HEK293T (cell line): ENCODE measurements at regions not wholly inside any gene's neighbourhood (a gene's known extent, or its start where the extent isn't known, plus 50 kb on each side); places are given as distances from the start of the nearest gene placed in this dataset.

Experiments
- CTBP1 ChIP-seq: fragments of 450-650 bp; IDR thresholded peaks from 2 replicates; pipeline ENCODE4 v1.6.1; 2016; ENCODE audit warnings: borderline replicate concordance
- ELF4 ChIP-seq: fragments of 450-650 bp; IDR thresholded peaks from 2 replicates; pipeline ENCODE4 v1.6.1; 2017; ENCODE audit warnings: antibody characterized with exemption
- FOXA1 ChIP-seq: fragments of 450-650 bp; IDR thresholded peaks from 2 replicates; pipeline ENCODE4 v1.6.1; 2016; ENCODE audit warnings: mild to moderate bottlenecking
- FOXK2 ChIP-seq: fragments of 450-650 bp; IDR thresholded peaks from 2 replicates; pipeline ENCODE4 v1.6.1; 2016; ENCODE audit warnings: mild to moderate bottlenecking
- FOXM1 ChIP-seq: fragments of 450-650 bp; IDR thresholded peaks from 2 replicates; pipeline ENCODE4 v1.6.1; 2017; ENCODE audit warnings: mild to moderate bottlenecking, borderline replicate concordance
- L3MBTL2 ChIP-seq: fragments of 450-650 bp; conservative IDR thresholded peaks from 2 replicates; pipeline ENCODE4 v1.6.1; 2016; ENCODE audit warnings: mild to moderate bottlenecking
- PKNOX1 ChIP-seq: fragments of 450-650 bp; IDR thresholded peaks from 2 replicates; pipeline ENCODE4 v1.6.1; 2016
- SP1 ChIP-seq: fragments of 450-650 bp; IDR thresholded peaks from 2 replicates; pipeline ENCODE4 v1.6.1; 2017
- SUZ12 ChIP-seq: fragments of 450-650 bp; IDR thresholded peaks from 2 replicates; pipeline ENCODE4 v1.6.1; 2016; ENCODE audit warnings: mild to moderate bottlenecking
- ZNF384 ChIP-seq: fragments of 450-650 bp; IDR thresholded peaks from 2 replicates; pipeline ENCODE4 v1.6.1; 2016

GRCh38 chr14:46482200-46482599 lies 169.4 kb downstream of the RPL10L start:
- TF ChIP-seq ZNF384 (no peak), FOXA1 (no peak), L3MBTL2 (no peak), SUZ12 (no peak), ELF4 (no peak), PKNOX1 (no peak), CTBP1 (no peak), SP1 (no peak), FOXM1 (no peak), FOXK2 (no peak)
